Activated CD8-positive, alpha-beta memory T cell treated with anti-CD3 and anti-CD28 coated beads, Interleukin-2, amount 50 U/mL, for 24 hours (primary cell): ENCODE measurements at regions not wholly inside any gene's neighbourhood (a gene's known extent, or its start where the extent isn't known, plus 50 kb on each side); places are given as distances from the start of the nearest gene placed in this dataset.
"Not testable (repeated sequence)": the region's sequence is repeated elsewhere in the genome, so short reads cannot be mapped to it uniquely, and the experiment has no call there.

Source experiments
- DNase-seq: peaks from one replicate; pipeline ENCODE4 v3.0.0-alpha.2; 2020; ENCODE audit errors: extremely low read depth

GRCh38 chr16:13453938-13454553, 465.9 kb upstream of the ERCC4 start:
- DNase-seq, result no peak

GRCh38 chr16:13463619-13464018, 456.3 kb upstream of the ERCC4 start:
- DNase-seq, result no peak

- no peak for DNase-seq
Observed at GRCh38 chr16:13471036-13471435, 448.9 kb upstream of the ERCC4 start.

GRCh38 chr16:13478991-13479390, 441.0 kb upstream of the ERCC4 start:
- DNase-seq, result no peak

GRCh38 chr16:13479549-13479948, 440.4 kb upstream of the ERCC4 start:
- DNase-seq, result no peak

GRCh38 chr16:13480801-13481200, 439.2 kb upstream of the ERCC4 start:
- DNase-seq, result no peak

- DNase-seq, result no peak
Observed at GRCh38 chr16:13483121-13483520, 436.8 kb upstream of the ERCC4 start.

GRCh38 chr16:13489416-13489815, 430.5 kb upstream of the ERCC4 start:
- DNase-seq, result not testable (repeated sequence)

GRCh38 chr16:13492046-13492445, 427.9 kb upstream of the ERCC4 start:
- DNase-seq, result no peak

- no peak for DNase-seq
Observed at GRCh38 chr16:13503960-13504635, 415.9 kb upstream of the ERCC4 start.

GRCh38 chr16:13507530-13507929, 412.4 kb upstream of the ERCC4 start:
- DNase-seq, result no peak

- no peak for DNase-seq
Observed at GRCh38 chr16:13510425-13511151, 409.4 kb upstream of the ERCC4 start.

- no peak for DNase-seq
Observed at GRCh38 chr16:13517841-13518240, 402.1 kb upstream of the ERCC4 start.

- no peak for DNase-seq
Observed at GRCh38 chr16:13519871-13520270, 400.1 kb upstream of the ERCC4 start.

GRCh38 chr16:13521356-13521755, 398.6 kb upstream of the ERCC4 start:
- DNase-seq, result no peak

GRCh38 chr16:13527332-13527731, 392.6 kb upstream of the ERCC4 start:
- no peak for DNase-seq

GRCh38 chr16:13528691-13529090, 391.3 kb upstream of the ERCC4 start:
- DNase-seq, result no peak

GRCh38 chr16:13529193-13529982, 390.6 kb upstream of the ERCC4 start:
- no peak for DNase-seq

GRCh38 chr16:13540771-13541170, 379.2 kb upstream of the ERCC4 start:
- DNase-seq, result no peak

- no peak for DNase-seq
Observed at GRCh38 chr16:13542284-13542683, 377.7 kb upstream of the ERCC4 start.

- no peak for DNase-seq
Observed at GRCh38 chr16:13543850-13544249, 376.1 kb upstream of the ERCC4 start.

- no peak for DNase-seq
Observed at GRCh38 chr16:13545271-13545670, 374.7 kb upstream of the ERCC4 start.
